GM23248 (cell line): ENCODE measurements at regions not wholly inside any gene's neighbourhood (a gene's known extent, or its start where the extent isn't known, plus 50 kb on each side); places are given as distances from the start of the nearest gene placed in this dataset.

Experiments
- DNase-seq: peaks from one replicate; pipeline ENCODE4 v3.0.0-alpha.2; 2015
- H2AFZ ChIP-seq: fragments of 200-600 bp; sonication (generic); 2 replicates; pipeline ENCODE4 v1.6.1; 2016; ENCODE audit warnings: antibody characterized with exemption
- H3F3A ChIP-seq: fragments of 200-600 bp; sonication (generic); 2 replicates; pipeline ENCODE4 v1.6.1; 2016; ENCODE audit warnings: mild to moderate bottlenecking, antibody characterized with exemption, mixed run types; ENCODE audit not compliant: insufficient read depth
- H3K27ac ChIP-seq: fragments of 200-600 bp; sonication (generic); 2 replicates; pipeline ENCODE4 v1.5.1; 2016; ENCODE audit warnings: mild to moderate bottlenecking
- H3K27me3 ChIP-seq: fragments of 200-600 bp; sonication (generic); replicated peaks from 2 replicates; pipeline ENCODE4 v1.6.1; 2016; ENCODE audit warnings: mild to moderate bottlenecking; ENCODE audit not compliant: insufficient read depth
- H3K36me3 ChIP-seq: fragments of 200-600 bp; sonication (generic); 2 replicates; pipeline ENCODE4 v1.6.1; 2016; ENCODE audit warnings: low read depth, mild to moderate bottlenecking
- H3K4me1 ChIP-seq: fragments of 200-600 bp; sonication (generic); 2 replicates; pipeline ENCODE4 v1.6.1; 2016; ENCODE audit warnings: mild to moderate bottlenecking; ENCODE audit not compliant: insufficient read depth
- H3K4me2 ChIP-seq: fragments of 200-600 bp; sonication (generic); one replicate; pipeline ENCODE4 v1.6.1; 2016; ENCODE audit warnings: mild to moderate bottlenecking; ENCODE audit not compliant: unreplicated experiment
- H3K4me3 ChIP-seq: fragments of 200-600 bp; sonication (generic); 2 replicates; pipeline ENCODE4 v1.5.1; 2016; ENCODE audit warnings: mild to moderate bottlenecking
- H3K79me2 ChIP-seq: fragments of 200-600 bp; sonication (generic); 2 replicates; pipeline ENCODE4 v1.6.1; 2016; ENCODE audit warnings: mild to moderate bottlenecking; ENCODE audit not compliant: insufficient read depth
- H3K9ac ChIP-seq: fragments of 200-600 bp; sonication (generic); 2 replicates; pipeline ENCODE4 v1.6.1; 2016; ENCODE audit warnings: mild to moderate bottlenecking
- H3K9me2 ChIP-seq: fragments of 200-600 bp; sonication (generic); 2 replicates; pipeline ENCODE4 v1.6.1; 2016; ENCODE audit warnings: mixed run types, mild to moderate bottlenecking, moderate library complexity; ENCODE audit not compliant: insufficient read depth
- H3K9me3 ChIP-seq: fragments of 200-600 bp; sonication (generic); one replicate; pipeline ENCODE4 v1.6.1; 2017; ENCODE audit warnings: low read depth
- H4K20me1 ChIP-seq: fragments of 200-600 bp; sonication (generic); 2 replicates; pipeline ENCODE4 v1.6.0; 2016; ENCODE audit not compliant: insufficient read depth
- EZH2 ChIP-seq: fragments of 200-600 bp; sonication (generic); IDR thresholded peaks from 2 replicates; pipeline ENCODE4 v1.6.1; 2018; ENCODE audit warnings: antibody characterized with exemption, mild to moderate bottlenecking; ENCODE audit not compliant: insufficient read depth, poor library complexity, severe bottlenecking
- EZH2phosphoT487 ChIP-seq: fragments of 200-600 bp; sonication (generic); IDR thresholded peaks from 2 replicates; pipeline ENCODE4 v1.6.1; 2018; ENCODE audit warnings: antibody characterized with exemption, moderate library complexity, mild to moderate bottlenecking, low read depth; ENCODE audit not compliant: insufficient read depth
- WGBS, 2 experiments: methylation state at CpG; one replicate each; pipeline ENCODE4 v1.1.6; 2015 to 2017; ENCODE audit warnings: low lambda C conversion rate in 2 of 2, low coverage in 1 of 2; ENCODE audit errors: missing lambda C conversion rate in 2 of 2; 5-methylcytosine and 5-hydroxymethylcytosine counted together
- in situ Hi-C: fragments of 300-500 bp; cut with MboI; formaldehyde crosslinking; loops from 2 replicates; pipeline ENCODE4 v1.15.0; 2020

GRCh38 chr3:177729956-177730681 lies 532.8 kb upstream of the TBL1XR1 start:
- H3K36me3 ChIP-seq: no peaks in the 10 kb centered on the region
- no peaks in the 10 kb centered on the region for H3K27me3 ChIP-seq
- no peak overlapping the region for H3K27ac ChIP-seq
- H3K4me3 ChIP-seq: no peak overlapping the region
- H3K9ac ChIP-seq: no peak overlapping the region
- no peaks in the 10 kb centered on the region for H3F3A ChIP-seq
- no peak overlapping the region for H2AFZ ChIP-seq
- no peak overlapping the region for H3K4me2 ChIP-seq
- in situ Hi-C loops: no loop called here
- DNase-seq: no peak
- no peaks in the 10 kb centered on the region for H4K20me1 ChIP-seq
- no peaks in the 10 kb centered on the region for H3K79me2 ChIP-seq
- TF ChIP-seq EZH2 (no peak), EZH2phosphoT487 (no peak)
- WGBS, 2 experiments: 56% methylated on average over 14 of the region's 14 CpGs
- H3K9me3 ChIP-seq: no peaks in the 10 kb centered on the region
- H3K4me1 ChIP-seq: peaks cover 14% of the 10 kb centered on the region
- no peaks in the 10 kb centered on the region for H3K9me2 ChIP-seq

GRCh38 chr3:177730814-177731213 lies 533.5 kb upstream of the TBL1XR1 start:
- no peak overlapping the region for H3K27ac ChIP-seq
- no peak for DNase-seq
- no peaks in the 10 kb centered on the region for H3K36me3 ChIP-seq
- no peaks in the 10 kb centered on the region for H3K27me3 ChIP-seq
- H2AFZ ChIP-seq: no peak overlapping the region
- no peak overlapping the region for H3K4me2 ChIP-seq
- TF ChIP-seq EZH2phosphoT487: no peak
- H3K9me2 ChIP-seq: no peaks in the 10 kb centered on the region
- in situ Hi-C loops: no loop called here
- peaks cover 17% of the 10 kb centered on the region for H3K4me1 ChIP-seq
- H3K9me3 ChIP-seq: no peaks in the 10 kb centered on the region
- no peak overlapping the region for H3K9ac ChIP-seq
- no peaks in the 10 kb centered on the region for H3K79me2 ChIP-seq
- H3F3A ChIP-seq: no peaks in the 10 kb centered on the region
- H4K20me1 ChIP-seq: no peaks in the 10 kb centered on the region
- 89 to 90% methylated on average over 6 of the region's 6 CpGs for WGBS, 2 experiments
- no peak overlapping the region for H3K4me3 ChIP-seq

- WGBS, 2 experiments: 62 to 74% methylated on average over 3 of the region's 3 CpGs
- Histone ChIP-seq H3K79me2 (no peaks in the 10 kb centered on the region), H3F3A (no peaks in the 10 kb centered on the region), H4K20me1 (no peaks in the 10 kb centered on the region), H2AFZ (no peak overlapping the region), H3K27me3 (no peaks in the 10 kb centered on the region), H3K9me3 (no peaks in the 10 kb centered on the region), H3K4me1 (peaks cover 17% of the 10 kb centered on the region), H3K4me2 (no peak overlapping the region), H3K27ac (no peak overlapping the region), H3K4me3 (no peak overlapping the region), H3K9ac (no peak overlapping the region), H3K36me3 (no peaks in the 10 kb centered on the region), H3K9me2 (no peaks in the 10 kb centered on the region)
- peak; percentile 66 for DNase-seq
- TF ChIP-seq EZH2: no peak
- in situ Hi-C loops: no loop called here
Observed at GRCh38 chr3:177731644-177732268, 534.5 kb upstream of the TBL1XR1 start.

- Histone ChIP-seq H2AFZ (no peak overlapping the region), H3K9me3 (no peaks in the 10 kb centered on the region), H3K36me3 (no peaks in the 10 kb centered on the region), H3F3A (no peaks in the 10 kb centered on the region), H3K9me2 (no peaks in the 10 kb centered on the region), H4K20me1 (no peaks in the 10 kb centered on the region), H3K4me2 (no peak overlapping the region), H3K4me3 (no peak overlapping the region), H3K79me2 (no peaks in the 10 kb centered on the region), H3K4me1 (peaks cover 17% of the 10 kb centered on the region), H3K27ac (no peak overlapping the region), H3K27me3 (no peaks in the 10 kb centered on the region), H3K9ac (no peak overlapping the region)
- in situ Hi-C loops: no loop called here
- 83 to 92% methylated on average over 1 of the region's 1 CpG for WGBS, 2 experiments
- no peak for DNase-seq
- no peak for TF ChIP-seq EZH2phosphoT487
- no peak for TF ChIP-seq EZH2
Observed at GRCh38 chr3:177733233-177733632, 536.0 kb upstream of the TBL1XR1 start.
